NCI-H82 treated with DMSO at 0.1 percent for 48 hours (cell line): ENCODE measurements at regions not wholly inside any gene's neighbourhood (a gene's known extent, or its start where the extent isn't known, plus 50 kb on each side); places are given as distances from the start of the nearest gene placed in this dataset.
"Not testable (repeated sequence)": the region's sequence is repeated elsewhere in the genome, so short reads cannot be mapped to it uniquely, and the experiment has no call there.

Experiments used
- DNase-seq: peaks from one replicate; lab custom pipeline; 2025; ENCODE audit not compliant: unreplicated experiment; lab: John Stamatoyannopoulos, UW

- no peak for DNase-seq
Observed at GRCh38 chr13:84812789-84813188, 930.5 kb upstream of the SLITRK1 start.

GRCh38 chr13:84812078-84812477 is 929.8 kb upstream of the SLITRK1 start:
- no peak for DNase-seq

DNA sequence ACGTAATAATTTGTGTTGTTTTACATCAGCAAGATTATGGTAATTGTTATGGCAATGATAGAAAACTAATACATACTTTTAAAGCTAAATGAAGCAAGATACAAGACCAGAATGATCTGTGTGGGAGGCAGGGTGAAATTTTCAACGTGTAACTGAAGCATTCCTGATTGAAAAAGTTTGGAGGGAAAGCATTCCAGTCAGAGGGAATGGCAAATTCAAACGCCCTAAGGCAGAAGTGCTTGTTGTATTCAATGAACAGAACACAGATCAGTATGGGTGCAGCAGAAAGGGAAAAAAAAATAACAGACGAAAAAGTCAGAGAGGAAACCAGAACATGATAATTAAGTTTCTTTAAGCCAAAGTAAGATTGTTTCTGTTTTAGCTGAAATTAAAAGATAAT is 928.5 kb upstream of the SLITRK1 start:
- DNase-seq: no peak

DNA sequence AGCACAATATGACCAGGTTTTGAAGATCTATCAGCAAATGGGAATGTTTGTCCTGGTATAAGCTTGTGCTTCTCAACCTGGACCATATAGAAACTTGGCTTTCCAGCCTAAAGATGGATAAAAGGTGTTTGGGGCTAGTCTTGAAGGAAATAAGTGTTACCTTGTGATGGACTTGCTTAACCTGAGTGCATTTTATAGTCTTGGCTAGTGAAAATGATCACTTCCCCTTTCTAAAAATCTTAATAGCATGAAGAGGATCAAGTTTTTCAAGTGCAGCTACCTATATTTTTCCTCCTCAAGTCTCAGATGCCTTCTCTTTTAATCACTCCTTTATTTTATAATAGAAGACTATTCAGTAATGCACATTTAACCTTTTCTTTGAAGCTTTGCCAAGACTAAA is 919.8 kb upstream of the SLITRK1 start:
- DNase-seq: no peak

- no peak for DNase-seq
Observed at GRCh38 chr13:84784443-84785153, 902.3 kb upstream of the SLITRK1 start.

DNA sequence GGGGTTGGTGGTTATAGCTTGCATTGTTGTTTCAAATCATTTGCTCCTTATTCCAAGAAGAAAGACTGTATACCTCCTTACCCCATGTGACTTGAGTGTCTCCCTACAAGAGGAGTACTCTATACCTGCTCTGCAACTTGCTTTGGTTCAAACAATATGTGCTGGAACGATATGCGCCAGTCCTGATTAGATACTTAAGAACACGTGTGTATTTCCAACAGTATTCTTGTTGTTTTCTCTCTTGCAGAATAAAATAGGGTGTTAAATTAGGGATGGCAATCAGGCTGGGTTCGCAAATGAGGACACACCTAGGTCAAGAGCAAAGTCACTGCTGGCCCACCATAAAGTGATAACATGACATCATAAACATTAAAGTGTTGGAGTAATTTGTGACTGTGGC is 895.0 kb upstream of the SLITRK1 start:
- no peak for DNase-seq

DNA sequence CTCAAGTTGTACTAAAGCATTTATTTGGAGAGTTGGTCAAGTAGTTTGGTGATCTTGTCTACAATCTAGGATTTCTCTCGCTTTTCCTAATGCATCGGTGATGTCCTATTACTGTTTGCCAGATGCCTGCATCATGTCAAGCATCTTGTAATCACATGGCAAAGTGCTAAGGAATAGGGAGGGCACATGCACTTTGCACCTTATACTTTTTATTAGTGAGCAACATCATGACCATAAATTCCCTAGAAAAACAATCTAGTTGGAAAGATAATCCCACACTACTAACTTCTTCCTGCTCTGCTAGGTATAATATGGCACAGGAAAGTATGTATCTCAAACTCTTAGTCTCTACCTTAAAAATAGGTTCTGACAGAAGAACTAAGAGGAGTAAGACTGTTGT is 894.3 kb upstream of the SLITRK1 start:
- no peak for DNase-seq

DNA sequence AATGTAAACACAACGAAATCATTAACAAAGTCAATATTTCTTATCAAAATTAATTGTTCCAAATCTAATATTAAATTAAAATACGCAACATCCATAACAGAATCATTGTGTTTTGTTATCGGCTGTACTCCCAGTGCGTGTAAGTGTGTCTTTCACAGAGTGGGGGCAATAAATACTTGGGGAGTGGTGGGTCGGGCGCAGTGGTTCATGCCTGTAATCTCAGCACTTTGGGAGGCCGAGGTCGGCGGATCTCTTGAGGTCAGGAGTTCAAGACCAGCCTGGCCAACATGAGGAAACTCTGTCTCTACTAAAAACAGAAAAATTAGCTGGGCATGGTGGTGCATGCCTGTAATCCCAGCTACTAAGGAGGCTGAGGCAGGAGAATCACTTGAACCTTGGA is 893.6 kb upstream of the SLITRK1 start:
- not testable (repeated sequence) for DNase-seq

- DNase-seq: no peak
Observed at GRCh38 chr13:84774111-84774510, 891.8 kb upstream of the SLITRK1 start.

DNA sequence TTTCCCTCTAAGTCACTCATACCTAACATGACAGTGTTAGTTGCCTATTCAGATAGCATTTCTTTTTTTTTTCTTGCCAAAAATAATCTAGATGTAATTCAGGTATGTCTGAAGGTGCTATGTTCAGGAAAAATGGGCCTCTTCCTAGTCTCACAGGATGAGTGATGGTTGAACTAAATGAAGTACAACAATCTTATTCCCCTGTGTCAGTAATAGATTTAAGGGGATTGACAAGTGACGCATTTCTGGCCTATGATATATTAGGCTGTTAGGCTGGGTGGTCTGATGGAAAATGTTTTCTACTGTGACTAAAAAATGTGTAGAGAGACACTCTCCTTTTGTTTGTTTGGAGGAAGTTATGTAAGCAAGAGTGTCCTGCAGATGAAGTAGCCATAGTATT is 878.7 kb upstream of the SLITRK1 start:
- DNase-seq: no peak

- no peak for DNase-seq
Observed at GRCh38 chr13:84749126-84749525, 866.9 kb upstream of the SLITRK1 start.

DNA sequence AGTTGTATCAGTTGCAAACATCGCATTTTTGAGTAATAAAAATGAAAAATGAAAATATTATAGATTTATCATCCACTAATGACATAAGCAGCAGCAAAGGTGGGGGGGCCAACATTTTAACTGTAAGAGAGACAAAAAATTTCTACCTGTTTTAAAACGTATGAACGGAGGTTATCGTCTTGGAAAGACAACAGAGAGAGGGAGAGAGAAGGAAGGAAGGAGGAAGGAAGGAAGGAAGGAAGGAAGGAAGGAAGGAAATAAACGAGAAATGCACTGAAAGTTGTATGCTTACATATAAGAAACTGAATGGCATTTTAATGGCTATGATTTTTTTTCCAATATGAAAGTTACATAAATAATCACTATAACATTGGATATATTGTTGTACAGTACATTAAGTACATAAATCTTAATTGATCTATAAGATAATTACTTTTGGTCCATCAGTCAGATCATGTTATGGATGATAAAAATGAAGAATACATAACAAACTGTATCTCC is 862.8 kb upstream of the SLITRK1 start:
- no peak for DNase-seq

GRCh38 chr13:84744203-84744602 is 861.9 kb upstream of the SLITRK1 start:
- DNase-seq: no peak

- DNase-seq: no peak
Observed at GRCh38 chr13:84741253-84741652, 859.0 kb upstream of the SLITRK1 start.

- no peak for DNase-seq
Observed at GRCh38 chr13:84739021-84739420, 856.7 kb upstream of the SLITRK1 start.

GRCh38 chr13:84737661-84738060 is 855.4 kb upstream of the SLITRK1 start:
- no peak for DNase-seq

DNA sequence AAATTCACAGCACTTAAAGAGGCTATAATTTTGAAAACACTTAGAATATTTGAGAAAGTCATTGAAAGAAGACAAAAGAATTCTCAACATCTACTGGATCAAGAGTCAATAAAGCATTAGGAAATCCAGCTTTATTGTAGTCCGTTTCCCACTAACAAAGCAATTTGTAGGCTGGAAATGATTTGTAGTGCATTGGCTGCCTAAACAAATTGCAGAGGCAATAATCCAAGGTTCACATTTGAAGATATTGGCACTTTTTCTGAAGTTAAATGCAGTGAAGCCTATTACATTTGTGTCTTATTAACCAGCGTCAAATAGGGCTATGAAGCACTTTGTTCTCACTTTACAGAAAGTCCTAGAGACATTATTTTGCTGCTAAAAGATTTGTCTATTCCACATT is 848.1 kb upstream of the SLITRK1 start:
- DNase-seq: no peak

DNA sequence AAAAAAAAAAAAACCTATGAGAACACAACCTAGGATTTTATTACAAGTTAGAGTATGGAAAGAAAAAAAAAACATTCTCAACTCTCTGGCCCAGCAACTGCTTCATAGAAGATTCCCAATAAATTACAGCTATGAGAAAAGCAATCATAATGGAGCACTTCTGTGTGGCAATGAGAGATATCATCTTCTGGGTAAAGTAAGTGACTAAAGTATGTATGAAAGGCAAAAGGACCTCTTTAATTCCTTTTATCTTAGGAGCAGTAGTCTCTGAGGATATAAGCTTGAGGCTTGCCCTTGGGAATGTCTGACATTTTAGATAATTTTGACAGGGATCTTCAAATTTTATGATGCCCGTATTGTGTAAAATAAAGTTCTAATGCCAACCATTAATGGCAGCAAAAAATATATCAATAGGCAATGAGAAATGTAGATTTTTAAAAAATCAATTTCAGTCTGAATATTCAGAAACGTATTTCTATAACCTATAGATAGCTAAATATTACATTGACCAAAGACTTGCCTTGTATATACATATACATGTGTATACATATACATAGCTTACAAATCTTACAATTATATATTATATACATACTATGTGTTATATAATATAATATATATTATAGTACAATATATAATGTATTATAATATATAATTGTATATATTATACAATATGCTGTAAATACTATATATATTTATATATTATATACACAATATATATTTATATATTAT is 823.9 kb upstream of the SLITRK1 start:
- DNase-seq: no peak

- no peak for DNase-seq
Observed at GRCh38 chr13:84702174-84702573, 819.9 kb upstream of the SLITRK1 start.

GRCh38 chr13:84697591-84697990 is 815.3 kb upstream of the SLITRK1 start:
- DNase-seq: not testable (repeated sequence)

DNA sequence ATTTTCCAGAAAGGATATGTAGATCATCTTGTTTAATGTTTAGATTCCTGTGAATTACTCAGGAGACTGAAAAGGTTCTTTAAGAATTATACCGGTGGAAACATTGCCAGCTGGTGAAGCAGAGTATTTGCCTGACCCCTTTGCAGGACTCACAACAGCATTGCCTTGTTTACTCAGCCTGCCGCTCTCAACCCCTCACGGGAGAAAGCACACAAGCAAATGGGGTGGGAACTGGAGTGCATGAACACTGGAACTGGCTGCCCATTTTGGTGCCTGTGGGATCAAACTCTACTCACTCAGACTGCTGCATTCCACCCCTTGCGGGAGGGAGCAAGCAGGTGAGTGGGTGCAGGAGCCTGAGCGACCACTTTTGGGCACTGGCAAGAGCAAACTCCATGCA is 804.7 kb upstream of the SLITRK1 start:
- no peak for DNase-seq

GRCh38 chr13:84686458-84686857 is 804.2 kb upstream of the SLITRK1 start:
- DNase-seq: no peak

DNA sequence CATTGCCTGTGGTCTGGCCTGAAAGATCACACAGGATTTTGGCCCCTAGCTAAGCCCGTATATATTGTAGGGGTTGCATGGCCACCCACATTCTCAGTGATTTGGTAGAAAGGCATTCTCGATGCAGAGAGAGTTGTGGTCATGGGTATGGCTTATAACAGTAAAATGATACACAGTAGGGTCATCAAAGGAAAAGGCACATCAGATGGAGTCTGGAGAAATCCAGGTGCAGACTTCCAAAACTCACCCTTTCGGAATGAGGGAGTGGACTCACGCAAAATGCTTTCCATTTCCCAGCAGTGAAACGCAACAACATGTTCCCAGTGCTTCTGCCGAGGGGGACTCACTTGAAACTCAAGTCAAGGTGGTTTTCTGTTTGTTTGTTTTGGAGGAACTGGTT is 802.5 kb upstream of the SLITRK1 start:
- DNase-seq: no peak
